ENCODE measurements at regions not wholly inside any gene's neighbourhood (a gene's known extent, or its start where the extent isn't known, plus 50 kb on each side); places are given as distances from the start of the nearest gene placed in this dataset.

DNA sequence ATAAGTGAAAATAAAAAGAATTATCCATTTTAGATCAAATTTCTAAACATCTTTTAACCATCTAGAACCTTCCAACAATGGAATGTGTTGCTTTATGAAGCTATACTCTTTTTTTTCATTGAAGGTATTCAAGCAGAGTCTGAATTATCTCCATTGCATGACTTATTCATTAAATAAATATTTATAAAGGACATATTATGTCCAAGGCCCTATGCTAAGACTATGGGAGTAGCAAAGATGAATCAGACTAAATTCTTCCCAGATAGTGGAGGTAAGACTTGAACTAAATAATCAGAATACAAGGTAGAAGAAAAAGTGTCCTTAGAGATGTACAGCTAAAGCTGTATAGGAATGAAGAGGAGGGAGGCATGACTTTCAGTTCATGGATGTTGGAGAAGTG lies 215.5 kb upstream of the RGMB start:
- Histone ChIP-seq H3K23me2 (ENCODE audit: low read depth, low read length) (no peaks in the 10 kb centered on the region), H3K79me1 (ENCODE audit: low read depth, low read length) (no peaks in the 10 kb centered on the region), H2BK5ac (ENCODE audit: low read depth, low read length) (no peak overlapping the region), H3K4me1 (replicated peaks in 1 of 4; ENCODE audit: control insufficient read depth in 3 of 4, insufficient read depth in 4 of 4, low read length in 3 of 4) (no peaks in the 10 kb centered on the region), H2BK120ac (replicated peaks; ENCODE audit: low read depth, low read length) (no peak overlapping the region), H3K9me3 (ENCODE audit: insufficient read depth in 2 of 2, low read depth in 1 of 2, low read length in 1 of 2) (no peaks in the 10 kb centered on the region), H3K27me3 (replicated peaks in 1 of 4; ENCODE audit: control insufficient read depth in 3 of 4, extremely low read depth in 1 of 4, insufficient read depth in 3 of 4, low read length in 3 of 4) (no peaks in the 10 kb centered on the region), H3K56ac (replicated peaks; ENCODE audit: insufficient read length, low read depth, low read length) (no peak overlapping the region), H3K4me3 (ENCODE audit: extremely low read depth in 1 of 4, insufficient read depth in 2 of 4, low read depth in 3 of 4, low read length in 4 of 4) (no peak overlapping the region), H3K4ac (replicated peaks; ENCODE audit: insufficient read length, low read depth, low read length) (no peak overlapping the region), H3K9ac (replicated peaks in 1 of 4; ENCODE audit: extremely low read depth in 1 of 4, low read depth in 3 of 4, low read length in 3 of 4) (no peak overlapping the region), H3K27ac (ENCODE audit: low read depth, low read length) (no peak overlapping the region), H2BK12ac (ENCODE audit: low read depth, low read length) (no peak overlapping the region), H2AK5ac (ENCODE audit: low read depth, low read length) (no peak overlapping the region), H3K18ac (ENCODE audit: extremely low read depth, low read length) (no peak overlapping the region), H4K5ac (ENCODE audit: insufficient read length, low read depth, low read length) (no peak overlapping the region), H2BK15ac (ENCODE audit: low read length) (no peak overlapping the region), H4K20me1 (replicated peaks in 1 of 2; ENCODE audit: control insufficient read depth in 1 of 2, insufficient read depth in 2 of 2, low read length in 2 of 2) (no peaks in the 10 kb centered on the region), H3K36me3 (ENCODE audit: control insufficient read depth in 2 of 4, insufficient read depth in 4 of 4, low read length in 3 of 4) (no peaks in the 10 kb centered on the region), H3K79me2 (ENCODE audit: control insufficient read depth in 1 of 2, insufficient read depth in 2 of 2, low read length in 2 of 2) (no peaks in the 10 kb centered on the region), H3K4me2 (ENCODE audit: insufficient read depth in 1 of 2, low read depth in 2 of 2, low read length in 2 of 2) (no peak overlapping the region), H3K23ac (ENCODE audit: insufficient read length) (no peak overlapping the region), H3K14ac (ENCODE audit: insufficient read length) (no peak overlapping the region), H2AFZ (ENCODE audit: low read length) (no peak overlapping the region), H2BK20ac (ENCODE audit: low read length) (no peak overlapping the region), H4K91ac (replicated peaks; ENCODE audit: insufficient read length, low read length) (no peak overlapping the region), H4K8ac (ENCODE audit: extremely low read depth, insufficient read depth, low read length) (no peak overlapping the region)
- FAIRE-seq (no peak), DNase-seq (ENCODE audit: low read depth in 1 of 2, low spot score in 2 of 2) (no peak)
- CTCF ChIA-PET (ENCODE audit: partially characterized antibody): interaction anchor here (1.0 kb wide), 1 partner anchor 12 kb away, joined by 3 read pairs; no protein-coding TSS in a partner anchor
- POLR2A ChIA-PET (ENCODE audit: partially characterized antibody): no interaction called here
- TF ChIP-seq POU5F1 (IDR thresholded peaks at IDR 0.05; ENCODE audit: low read depth, low read length): no peak
- TF ChIP-seq RBBP5 (IDR thresholded peaks at IDR 0.05; ENCODE audit: borderline replicate concordance, low read depth, low read length): no peak
- TF ChIP-seq EZH2 (IDR thresholded peaks at IDR 0.05; ENCODE audit: low read depth, low read length, severe bottlenecking): no peak
- TF ChIP-seq, protein P1, sequence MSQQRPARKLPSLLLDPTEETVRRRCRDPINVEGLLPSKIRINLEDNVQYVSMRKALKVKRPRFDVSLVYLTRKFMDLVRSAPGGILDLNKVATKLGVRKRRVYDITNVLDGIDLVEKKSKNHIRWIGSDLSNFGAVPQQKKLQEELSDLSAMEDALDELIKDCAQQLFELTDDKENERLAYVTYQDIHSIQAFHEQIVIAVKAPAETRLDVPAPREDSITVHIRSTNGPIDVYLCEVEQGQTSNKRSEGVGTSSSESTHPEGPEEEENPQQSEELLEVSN (IDR thresholded peaks at IDR 0.05): no peak
- TF ChIP-seq ASH2L (IDR thresholded peaks at IDR 0.05; ENCODE audit: low read length): no peak
- no peak for TF ChIP-seq NRF1 (IDR thresholded peaks at IDR 0.05; ENCODE audit: low read depth, low read length)
- TF ChIP-seq RAD21 (IDR thresholded peaks at IDR 0.05 in 1 of 2, conservative IDR thresholded peaks at IDR 0.05 in 1 of 2; ENCODE audit: low read depth in 2 of 2, low read length in 2 of 2): no peak
- no peak for TF ChIP-seq RFX5 (IDR thresholded peaks at IDR 0.05; ENCODE audit: borderline replicate concordance, low read depth, low read length)
- TF ChIP-seq ZNF274 (IDR thresholded peaks at IDR 0.05; ENCODE audit: borderline replicate concordance, extremely low read depth, low read length): no peak
- no peak for TF ChIP-seq BACH1 (IDR thresholded peaks at IDR 0.05; ENCODE audit: low read length)
- no peak for TF ChIP-seq SUZ12 (IDR thresholded peaks at IDR 0.05; ENCODE audit: low read length)
- no peak for TF ChIP-seq BCL11A (IDR thresholded peaks at IDR 0.05; ENCODE audit: low read depth in 2 of 2, low read length in 2 of 2)

Data from H1 (cell line).